Sigmoid colon (tissue), 6 donors: ENCODE measurements at regions not wholly inside any gene's neighbourhood (a gene's known extent, or its start where the extent isn't known, plus 50 kb on each side); places are given as distances from the start of the nearest gene placed in this dataset.

Experiments
- DNase-seq: peaks from one replicate; pipeline ENCODE4 v3.0.0-alpha.2; 2019
- H3K27ac ChIP-seq, 4 donors: fragments of 200-600 bp; sonication (generic); one replicate each; pipeline ENCODE4 v1.5.1; 2016 to 2019; ENCODE audit warnings: mild to moderate bottlenecking in 1 of 4
- H3K27me3 ChIP-seq, 3 donors: fragments of 200-600 bp; sonication (generic); one replicate each; pipeline ENCODE4 v1.5.1; 2019; ENCODE audit warnings: mild to moderate bottlenecking in 1 of 3
- H3K36me3 ChIP-seq, 4 donors: fragments of 200-600 bp; sonication (generic); one replicate each; pipeline ENCODE4 v1.5.1; 2016 to 2019
- H3K4me1 ChIP-seq, 4 donors: fragments of 200-600 bp; sonication (generic); one replicate each; pipeline ENCODE4 v1.5.1; 2017 to 2019
- H3K4me3 ChIP-seq, 4 donors: fragments of 200-600 bp; sonication (generic); one replicate each; pipeline ENCODE4 v1.5.1; 2017 to 2019; ENCODE audit warnings: mild to moderate bottlenecking in 2 of 4, moderate library complexity in 1 of 4
- H3K9me3 ChIP-seq, 4 donors: fragments of 200-600 bp in 3 of 4; sonication (generic) in 3 of 4; one replicate each; pipeline versions ENCODE4 v1.5.1 to v1.6.1; 2013 to 2019
- EP300 ChIP-seq, 4 donors: sonication (generic); formaldehyde crosslinking; IDR thresholded peaks; one replicate each; pipeline ENCODE4 v1.6.1; 2017; ENCODE audit warnings: antibody characterized with exemption in 4 of 4
- POLR2A ChIP-seq, 2 donors: fragments of 450-650 bp; IDR thresholded peaks; one replicate each; pipeline ENCODE4 v1.6.1; 2016; ENCODE audit warnings: antibody characterized with exemption in 2 of 2, mild to moderate bottlenecking in 2 of 2, moderate library complexity in 2 of 2
- POLR2AphosphoS5 ChIP-seq, 4 donors: sonication (generic); formaldehyde crosslinking; IDR thresholded peaks; one replicate each; pipeline ENCODE4 v1.6.1; 2017; ENCODE audit warnings: antibody characterized with exemption in 4 of 4
- WGBS, 2 donors: extraction: QIAGEN DNeasy Blood & Tissue Kit; methylation state at CpG; one replicate each; pipeline ENCODE4 v1.1.7; 2013; 5-methylcytosine and 5-hydroxymethylcytosine counted together
- intact Hi-C: fragments of 100-400 bp; cut with DNase I; formaldehyde crosslinking; loops from one replicate; pipeline ENCODE4 v1.15.1; 2023
- TF ChIP-seq, protein P1 (sequence below), 4 experiments: fragments of 450-650 bp in 3 of 4; fragments of 200-600 bp in 1 of 4; IDR thresholded peaks; one replicate each; pipeline ENCODE4 v1.5.1; 2016 to 2019; ENCODE audit warnings: antibody characterized with exemption in 4 of 4, mild to moderate bottlenecking in 3 of 4, moderate library complexity in 2 of 4
- donor health status: healthy with polysubstance abuse.
- donor health status: healthy.

DNA sequence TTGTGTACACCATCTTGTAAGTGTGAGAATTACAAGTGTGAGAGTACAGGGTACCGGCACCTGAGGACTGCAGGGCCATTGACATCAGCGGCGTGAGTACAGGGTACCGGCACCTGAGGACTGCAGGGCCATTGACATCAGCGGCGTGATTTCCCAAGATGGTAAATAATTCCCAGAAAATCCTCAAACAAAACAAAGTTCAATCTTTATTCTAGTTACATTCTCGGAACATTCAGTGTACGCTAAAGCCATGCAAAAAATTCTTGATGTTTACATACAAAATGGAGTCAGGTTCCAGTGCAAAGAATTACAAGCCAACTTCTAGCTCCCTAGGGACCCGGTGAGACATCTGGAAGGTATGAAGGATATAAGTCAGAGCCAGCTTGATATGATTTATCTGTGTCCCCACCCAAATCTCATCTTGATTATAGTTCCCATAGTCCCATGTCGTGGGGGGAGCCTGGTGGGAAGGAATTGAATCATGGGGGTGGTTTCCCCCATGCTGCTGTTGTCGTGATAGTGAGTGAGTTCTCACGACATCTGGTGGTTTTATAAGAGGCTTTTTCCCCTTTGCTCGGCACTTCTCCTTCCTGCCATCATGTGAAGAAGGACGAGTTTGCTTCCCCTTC is 172.7 kb downstream of the TTLL2 start:
- TF ChIP-seq POLR2AphosphoS5 (IDR thresholded peaks at IDR 0.05) (no peak), POLR2A (IDR thresholded peaks at IDR 0.05) (no peak), EP300 (IDR thresholded peaks at IDR 0.05) (no peak)
- TF ChIP-seq, protein P1, sequence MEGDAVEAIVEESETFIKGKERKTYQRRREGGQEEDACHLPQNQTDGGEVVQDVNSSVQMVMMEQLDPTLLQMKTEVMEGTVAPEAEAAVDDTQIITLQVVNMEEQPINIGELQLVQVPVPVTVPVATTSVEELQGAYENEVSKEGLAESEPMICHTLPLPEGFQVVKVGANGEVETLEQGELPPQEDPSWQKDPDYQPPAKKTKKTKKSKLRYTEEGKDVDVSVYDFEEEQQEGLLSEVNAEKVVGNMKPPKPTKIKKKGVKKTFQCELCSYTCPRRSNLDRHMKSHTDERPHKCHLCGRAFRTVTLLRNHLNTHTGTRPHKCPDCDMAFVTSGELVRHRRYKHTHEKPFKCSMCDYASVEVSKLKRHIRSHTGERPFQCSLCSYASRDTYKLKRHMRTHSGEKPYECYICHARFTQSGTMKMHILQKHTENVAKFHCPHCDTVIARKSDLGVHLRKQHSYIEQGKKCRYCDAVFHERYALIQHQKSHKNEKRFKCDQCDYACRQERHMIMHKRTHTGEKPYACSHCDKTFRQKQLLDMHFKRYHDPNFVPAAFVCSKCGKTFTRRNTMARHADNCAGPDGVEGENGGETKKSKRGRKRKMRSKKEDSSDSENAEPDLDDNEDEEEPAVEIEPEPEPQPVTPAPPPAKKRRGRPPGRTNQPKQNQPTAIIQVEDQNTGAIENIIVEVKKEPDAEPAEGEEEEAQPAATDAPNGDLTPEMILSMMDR (IDR thresholded peaks at IDR 0.05): no peak
- intact Hi-C loops: no loop called here
- no peaks in the 10 kb centered on the region for H3K4me1 ChIP-seq
- no peaks in the 10 kb centered on the region for H3K36me3 ChIP-seq
- no peaks in the 10 kb centered on the region for H3K27me3 ChIP-seq
- H3K4me3 ChIP-seq: no peak overlapping the region
- H3K27ac ChIP-seq: no peak overlapping the region
- no peaks in the 10 kb centered on the region for H3K9me3 ChIP-seq
- WGBS, 2 donors: 80 to 91% methylated on average over 14 of the region's 14 CpGs
- DNase-seq: peak; percentile 12

DNA sequence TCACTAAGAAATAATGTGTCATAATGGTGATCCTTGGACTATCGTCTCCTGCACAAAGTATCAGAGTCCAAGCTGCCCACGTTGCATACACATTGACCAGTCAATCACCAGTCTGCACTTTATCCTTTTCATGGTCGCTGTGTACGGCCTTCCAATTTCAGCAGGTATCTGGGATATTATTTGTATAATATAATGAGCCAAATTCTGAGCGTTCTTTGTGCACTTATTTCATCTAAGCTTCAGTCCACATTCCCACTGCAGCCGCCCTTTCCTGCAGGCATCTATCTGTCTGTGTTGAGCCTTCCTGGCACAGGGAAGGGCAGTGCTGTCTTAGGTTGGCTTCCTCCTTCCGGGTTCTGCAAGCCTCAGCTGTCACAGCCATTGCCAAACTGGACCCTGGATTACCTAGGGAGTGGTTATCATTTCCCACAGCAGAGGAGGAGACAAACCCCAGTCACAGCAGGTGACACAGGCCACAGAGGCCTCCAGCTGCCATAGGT is 174.3 kb downstream of the TTLL2 start:
- Histone ChIP-seq H3K4me1 (no peaks in the 10 kb centered on the region), H3K4me3 (no peak overlapping the region), H3K27me3 (no peaks in the 10 kb centered on the region), H3K9me3 (no peaks in the 10 kb centered on the region), H3K36me3 (no peaks in the 10 kb centered on the region), H3K27ac (no peak overlapping the region)
- 19 to 66% methylated on average over 7 of the region's 7 CpGs for WGBS, 2 donors
- DNase-seq: peak; percentile 18
- intact Hi-C loops: no loop called here
- TF ChIP-seq POLR2A (IDR thresholded peaks at IDR 0.05) (no peak), POLR2AphosphoS5 (IDR thresholded peaks at IDR 0.05) (no peak), EP300 (IDR thresholded peaks at IDR 0.05) (no peak)
- TF ChIP-seq, protein P1 (IDR thresholded peaks at IDR 0.05): no peak

DNA sequence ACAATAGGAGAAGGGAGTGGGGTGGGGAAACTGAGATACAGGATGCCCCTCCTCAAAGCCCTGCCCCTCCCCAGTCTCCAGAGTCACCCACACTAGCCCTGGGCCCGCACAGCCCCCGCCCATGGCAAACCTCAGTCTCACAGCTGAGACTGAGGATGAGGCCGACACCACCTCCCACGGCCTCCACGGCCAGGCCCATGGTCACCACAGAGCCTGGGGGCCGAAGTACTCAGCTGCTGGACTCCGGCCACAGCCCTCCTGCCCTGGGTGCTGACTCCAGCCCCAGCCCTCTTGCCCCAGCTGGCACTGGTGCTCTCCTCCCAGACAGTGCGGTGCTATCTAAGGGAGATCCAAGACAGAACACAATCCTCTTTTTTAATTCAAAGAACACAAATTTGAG is 176.1 kb downstream of the TTLL2 start:
- H3K4me3 ChIP-seq: no peak overlapping the region
- H3K36me3 ChIP-seq: no peaks in the 10 kb centered on the region
- H3K27ac ChIP-seq: no peak overlapping the region
- H3K27me3 ChIP-seq: no peaks in the 10 kb centered on the region
- WGBS, 2 donors: 87 to 91% methylated on average over 8 of the region's 8 CpGs
- DNase-seq: no peak
- intact Hi-C loops: no loop called here
- no peaks in the 10 kb centered on the region for H3K4me1 ChIP-seq
- H3K9me3 ChIP-seq: no peaks in the 10 kb centered on the region
- TF ChIP-seq EP300 (IDR thresholded peaks at IDR 0.05) (no peak), POLR2AphosphoS5 (IDR thresholded peaks at IDR 0.05) (no peak), POLR2A (IDR thresholded peaks at IDR 0.05) (no peak)
- TF ChIP-seq, protein P1 (IDR thresholded peaks at IDR 0.05): no peak

DNA sequence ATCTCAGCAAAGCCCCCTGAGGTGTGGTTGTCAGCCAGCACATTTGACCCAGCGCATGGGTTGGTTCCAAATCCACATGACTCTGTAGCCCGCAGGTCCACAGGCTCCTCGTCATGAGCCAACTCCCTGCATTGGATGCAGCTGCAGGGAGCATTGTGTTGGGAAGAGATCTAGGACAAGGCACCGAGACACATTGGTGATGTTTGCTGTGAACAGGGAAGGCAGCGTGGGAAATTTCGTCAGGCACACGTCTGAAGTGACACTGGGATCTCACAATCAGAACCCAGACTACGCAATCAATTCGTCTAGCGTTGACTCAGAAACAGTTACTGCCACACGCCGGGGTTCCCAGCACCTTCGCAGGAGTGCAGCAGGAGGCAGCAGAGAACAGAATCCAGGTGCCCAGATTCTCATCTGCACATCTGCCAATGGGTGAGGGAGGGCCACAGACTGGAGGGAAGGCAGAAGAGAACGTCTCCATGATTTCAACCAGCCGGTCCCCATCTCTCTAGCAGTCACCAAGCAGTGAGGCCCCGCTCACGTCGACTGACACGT is 177.0 kb downstream of the TTLL2 start:
- WGBS, 2 donors: 39 to 71% methylated on average over 19 of the region's 19 CpGs
- no peaks in the 10 kb centered on the region for H3K9me3 ChIP-seq
- no peak for DNase-seq
- intact Hi-C loops: no loop called here
- H3K4me1 ChIP-seq: no peaks in the 10 kb centered on the region
- TF ChIP-seq EP300 (IDR thresholded peaks at IDR 0.05): no peak
- TF ChIP-seq, protein P1 (IDR thresholded peaks at IDR 0.05): peak in 2 of 4 experiments; percentile 20 to 35
- H3K27ac ChIP-seq: no peak overlapping the region
- H3K4me3 ChIP-seq: no peak overlapping the region
- H3K27me3 ChIP-seq: no peaks in the 10 kb centered on the region
- no peaks in the 10 kb centered on the region for H3K36me3 ChIP-seq

DNA sequence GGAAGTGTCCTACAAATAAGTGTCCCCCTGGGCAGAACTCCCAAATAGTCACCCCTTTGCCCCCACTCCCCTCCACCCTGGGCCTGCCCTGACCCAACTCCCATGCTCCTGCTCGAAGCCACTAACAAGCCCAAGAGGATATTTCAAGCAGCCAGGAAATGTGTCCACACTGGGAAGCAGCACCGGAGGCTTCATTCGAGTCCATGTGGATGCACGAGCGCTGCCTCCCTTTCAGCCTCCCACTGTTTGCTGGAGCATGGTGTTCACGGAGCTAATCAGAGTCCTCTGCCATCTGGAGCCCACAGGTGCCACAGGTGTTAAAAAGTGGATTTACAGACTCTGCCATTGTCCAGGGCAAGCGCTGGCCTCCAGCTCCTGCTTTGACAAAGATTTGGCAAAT is 177.6 kb downstream of the TTLL2 start:
- Histone ChIP-seq H3K36me3 (no peaks in the 10 kb centered on the region), H3K4me1 (no peaks in the 10 kb centered on the region), H3K27ac (no peak overlapping the region), H3K9me3 (no peaks in the 10 kb centered on the region), H3K27me3 (no peaks in the 10 kb centered on the region), H3K4me3 (no peak overlapping the region)
- DNase-seq: no peak
- WGBS, 2 donors: 85 to 91% methylated on average over 7 of the region's 7 CpGs
- intact Hi-C loops: no loop called here
- no peak for TF ChIP-seq EP300 (IDR thresholded peaks at IDR 0.05)
- TF ChIP-seq POLR2AphosphoS5 (IDR thresholded peaks at IDR 0.05): no peak
- TF ChIP-seq, protein P1 (IDR thresholded peaks at IDR 0.05): no peak
- TF ChIP-seq POLR2A (IDR thresholded peaks at IDR 0.05): no peak
